ENCODE measurements at regions not wholly inside any gene's neighbourhood (a gene's known extent, or its start where the extent isn't known, plus 50 kb on each side); places are given as distances from the start of the nearest gene placed in this dataset.

- no peak for TF ChIP-seq POLR2A (IDR thresholded peaks at IDR 0.05)
- TF ChIP-seq, protein P1, sequence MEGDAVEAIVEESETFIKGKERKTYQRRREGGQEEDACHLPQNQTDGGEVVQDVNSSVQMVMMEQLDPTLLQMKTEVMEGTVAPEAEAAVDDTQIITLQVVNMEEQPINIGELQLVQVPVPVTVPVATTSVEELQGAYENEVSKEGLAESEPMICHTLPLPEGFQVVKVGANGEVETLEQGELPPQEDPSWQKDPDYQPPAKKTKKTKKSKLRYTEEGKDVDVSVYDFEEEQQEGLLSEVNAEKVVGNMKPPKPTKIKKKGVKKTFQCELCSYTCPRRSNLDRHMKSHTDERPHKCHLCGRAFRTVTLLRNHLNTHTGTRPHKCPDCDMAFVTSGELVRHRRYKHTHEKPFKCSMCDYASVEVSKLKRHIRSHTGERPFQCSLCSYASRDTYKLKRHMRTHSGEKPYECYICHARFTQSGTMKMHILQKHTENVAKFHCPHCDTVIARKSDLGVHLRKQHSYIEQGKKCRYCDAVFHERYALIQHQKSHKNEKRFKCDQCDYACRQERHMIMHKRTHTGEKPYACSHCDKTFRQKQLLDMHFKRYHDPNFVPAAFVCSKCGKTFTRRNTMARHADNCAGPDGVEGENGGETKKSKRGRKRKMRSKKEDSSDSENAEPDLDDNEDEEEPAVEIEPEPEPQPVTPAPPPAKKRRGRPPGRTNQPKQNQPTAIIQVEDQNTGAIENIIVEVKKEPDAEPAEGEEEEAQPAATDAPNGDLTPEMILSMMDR (IDR thresholded peaks at IDR 0.05) = no peak
Observed at GRCh38 chr3:96071097-96071496, 743.3 kb upstream of the EPHA6 start.
